ENCODE measurements at regions not wholly inside any gene's neighbourhood (a gene's known extent, or its start where the extent isn't known, plus 50 kb on each side); places are given as distances from the start of the nearest gene placed in this dataset.

DNA sequence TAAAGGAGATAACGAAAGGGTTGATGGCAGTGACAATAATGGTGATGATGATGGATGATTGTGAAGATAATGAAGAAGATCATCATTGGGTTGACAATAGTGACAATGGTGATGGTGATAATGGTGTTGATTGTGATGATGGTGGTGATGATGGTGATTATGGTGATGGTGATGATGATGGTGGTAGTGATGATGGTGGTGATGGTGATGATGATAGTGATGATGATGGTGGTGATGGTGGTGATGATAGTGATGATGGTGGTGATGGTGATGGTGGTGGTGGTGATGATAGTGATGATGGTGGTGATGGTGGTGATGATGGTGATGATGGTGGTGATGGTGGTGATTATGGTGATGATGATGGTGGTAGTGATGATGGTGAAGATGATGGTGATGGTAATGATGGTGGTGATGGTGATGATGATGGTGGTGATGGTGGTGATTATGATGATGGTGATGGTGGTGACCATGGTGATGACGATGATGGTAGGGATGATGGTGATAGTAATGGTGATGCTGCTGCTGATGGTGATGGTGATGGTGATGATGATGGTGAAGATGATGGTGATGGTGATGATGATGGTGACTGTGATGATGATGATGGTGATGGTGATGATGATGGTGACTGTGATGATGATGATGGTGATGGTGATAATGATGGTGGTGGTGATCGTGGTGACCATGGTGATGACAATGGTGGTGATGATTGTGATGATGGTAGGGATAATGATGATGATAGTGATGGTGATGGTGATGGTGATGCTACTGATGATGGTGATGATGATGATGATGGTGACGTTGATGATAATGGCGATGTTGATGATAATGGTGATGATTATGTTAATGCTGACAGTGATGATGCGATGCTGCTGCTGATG lies 61.6 kb upstream of the NKX1-1 start:
- TF ChIP-seq, protein P1, sequence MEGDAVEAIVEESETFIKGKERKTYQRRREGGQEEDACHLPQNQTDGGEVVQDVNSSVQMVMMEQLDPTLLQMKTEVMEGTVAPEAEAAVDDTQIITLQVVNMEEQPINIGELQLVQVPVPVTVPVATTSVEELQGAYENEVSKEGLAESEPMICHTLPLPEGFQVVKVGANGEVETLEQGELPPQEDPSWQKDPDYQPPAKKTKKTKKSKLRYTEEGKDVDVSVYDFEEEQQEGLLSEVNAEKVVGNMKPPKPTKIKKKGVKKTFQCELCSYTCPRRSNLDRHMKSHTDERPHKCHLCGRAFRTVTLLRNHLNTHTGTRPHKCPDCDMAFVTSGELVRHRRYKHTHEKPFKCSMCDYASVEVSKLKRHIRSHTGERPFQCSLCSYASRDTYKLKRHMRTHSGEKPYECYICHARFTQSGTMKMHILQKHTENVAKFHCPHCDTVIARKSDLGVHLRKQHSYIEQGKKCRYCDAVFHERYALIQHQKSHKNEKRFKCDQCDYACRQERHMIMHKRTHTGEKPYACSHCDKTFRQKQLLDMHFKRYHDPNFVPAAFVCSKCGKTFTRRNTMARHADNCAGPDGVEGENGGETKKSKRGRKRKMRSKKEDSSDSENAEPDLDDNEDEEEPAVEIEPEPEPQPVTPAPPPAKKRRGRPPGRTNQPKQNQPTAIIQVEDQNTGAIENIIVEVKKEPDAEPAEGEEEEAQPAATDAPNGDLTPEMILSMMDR (IDR thresholded peaks at IDR 0.05) = no peak
- no peak for TF ChIP-seq POLR2A (IDR thresholded peaks at IDR 0.05)
